IMR-90 (cell line): ENCODE measurements at regions not wholly inside any gene's neighbourhood (a gene's known extent, or its start where the extent isn't known, plus 50 kb on each side); places are given as distances from the start of the nearest gene placed in this dataset.

Experiments
- ATAC-seq: fragments of 200-7000 bp; cut with Tn5 transposase; 2 replicates; pipeline ENCODE4 v1.9.1; 2020; ENCODE audit warnings: low read depth, mild to moderate bottlenecking, moderate library complexity
- BruUV-seq: library from RNA; stranded (reverse); fragments of 400-500 nt; replicated peaks from 2 replicates; lab custom pipeline; 2021; lab: Mats Ljungman, UMichigan
- CTCF ChIA-PET: fragments of 300-600 bp; formaldehyde crosslinking; extraction: SDS; loops from one replicate; lab custom pipeline; 2021; ENCODE audit warnings: antibody characterized with exemption; lab: Yijun Ruan, JAX
- POLR2A ChIA-PET: fragments of 300-600 bp; sonication (Branson Sonifier 250); formaldehyde crosslinking; loops from one replicate; lab custom pipeline; 2022; ENCODE audit warnings: antibody characterized with exemption; ENCODE audit not compliant: unreplicated experiment; lab: Charles Lee
- DNase-seq: peaks from one replicate; pipeline ENCODE4 v3.0.0; 2013
- H2AFZ ChIP-seq: replicated peaks from 2 replicates; pipeline ENCODE3; 2013; ENCODE audit warnings: low read length, mild to moderate bottlenecking; ENCODE audit not compliant: poor library complexity
- H2AK5ac ChIP-seq: 2 replicates; pipeline ENCODE4 v1.6.1; 2013; ENCODE audit warnings: low read depth, low read length, inconsistent platforms
- H2AK9ac ChIP-seq: replicated peaks from 2 replicates; pipeline ENCODE3; 2013; ENCODE audit warnings: mild to moderate bottlenecking, low read depth, low read length, moderate library complexity; ENCODE audit not compliant: poor library complexity
- H2BK120ac ChIP-seq: 2 replicates; pipeline ENCODE4 v1.6.1; 2013; ENCODE audit warnings: low read depth, low read length, inconsistent platforms
- H2BK15ac ChIP-seq: 3 replicates; pipeline ENCODE4 v1.6.1; 2013; ENCODE audit warnings: low read depth, low read length, inconsistent platforms
- H2BK20ac ChIP-seq: 2 replicates; pipeline ENCODE4 v1.6.1; 2013; ENCODE audit warnings: low read depth, mild to moderate bottlenecking, inconsistent platforms, low read length, moderate library complexity
- H2BK5ac ChIP-seq: 2 replicates; pipeline ENCODE4 v1.6.1; 2013; ENCODE audit warnings: mild to moderate bottlenecking, low read depth, low read length, inconsistent platforms; ENCODE audit not compliant: poor library complexity, severe bottlenecking
- H3K14ac ChIP-seq: replicated peaks from 2 replicates; pipeline ENCODE4 v1.6.1; 2013; ENCODE audit warnings: low read depth, low read length, inconsistent platforms
- H3K18ac ChIP-seq: 2 replicates; pipeline ENCODE4 v1.6.1; 2013; ENCODE audit warnings: low read depth, low read length, control low read depth
- H3K23ac ChIP-seq: 2 replicates; pipeline ENCODE4 v1.6.1; 2013; ENCODE audit warnings: low read depth, low read length, inconsistent platforms
- H3K27ac ChIP-seq: 2 replicates; pipeline ENCODE4 v1.5.1; 2013; ENCODE audit warnings: mild to moderate bottlenecking, control low read depth, low read length; ENCODE audit not compliant: insufficient read depth
- H3K27me3 ChIP-seq: 2 replicates; pipeline ENCODE4 v1.6.1; 2013; ENCODE audit warnings: low read length; ENCODE audit not compliant: control insufficient read depth, insufficient read depth
- H3K36me3 ChIP-seq: 2 replicates; pipeline ENCODE4 v1.6.1; 2013; ENCODE audit warnings: low read length, mixed read lengths; ENCODE audit not compliant: control insufficient read depth, insufficient read depth
- H3K4ac ChIP-seq: 2 replicates; pipeline ENCODE4 v1.6.1; 2013; ENCODE audit warnings: low read depth, low read length, inconsistent platforms
- H3K4me1 ChIP-seq: 2 replicates; pipeline ENCODE4 v1.6.1; 2013; ENCODE audit warnings: low read length, mixed read lengths; ENCODE audit not compliant: control insufficient read depth, insufficient read depth
- H3K4me2 ChIP-seq: 2 replicates; pipeline ENCODE4 v1.6.1; 2013; ENCODE audit warnings: low read depth, mild to moderate bottlenecking, control low read depth, low read length, moderate library complexity
- H3K4me3 ChIP-seq: 2 replicates; pipeline ENCODE4 v1.5.1; 2013; ENCODE audit warnings: low read depth, mild to moderate bottlenecking, control low read depth, low read length, moderate library complexity; ENCODE audit not compliant: insufficient read depth
- H3K56ac ChIP-seq: 2 replicates; pipeline ENCODE4 v1.6.1; 2013; ENCODE audit warnings: low read length, inconsistent platforms; ENCODE audit not compliant: insufficient read depth; ENCODE audit errors: extremely low read depth
- H3K79me1 ChIP-seq, 2 experiments: 2 replicates each; pipeline ENCODE4 v1.6.1; 2013; ENCODE audit warnings: low read length in 2 of 2, inconsistent platforms in 1 of 2, low read depth in 1 of 2
- H3K9ac ChIP-seq: 2 replicates; pipeline ENCODE4 v1.6.1; 2013; ENCODE audit warnings: low read depth, low read length, control low read depth
- H3K9me1 ChIP-seq: 2 replicates; pipeline ENCODE4 v1.6.1; 2013; ENCODE audit warnings: low read length, inconsistent platforms; ENCODE audit not compliant: insufficient read depth
- H3K9me3 ChIP-seq: 2 replicates; pipeline ENCODE4 v1.6.1; 2013; ENCODE audit warnings: low read length; ENCODE audit not compliant: control insufficient read depth, insufficient read depth
- H4K20me1 ChIP-seq: 2 replicates; pipeline ENCODE4 v1.6.1; 2013; ENCODE audit warnings: low read length, inconsistent platforms; ENCODE audit not compliant: insufficient read depth
- H4K5ac ChIP-seq: 2 replicates; pipeline ENCODE4 v1.6.1; 2013; ENCODE audit warnings: mild to moderate bottlenecking, low read depth, low read length, control low read depth
- H4K8ac ChIP-seq, 2 experiments: 2 replicates each; pipeline ENCODE4 v1.6.1; 2013; ENCODE audit warnings: low read depth in 2 of 2, low read length in 2 of 2, control low read depth in 1 of 2, inconsistent platforms in 1 of 2
- H4K91ac ChIP-seq: 2 replicates; pipeline ENCODE4 v1.6.1; 2013; ENCODE audit warnings: low read depth, low read length, inconsistent platforms; ENCODE audit not compliant: insufficient read depth
- BHLHE40 ChIP-seq: fragments of 150-350 bp; IDR thresholded peaks from 2 replicates; pipeline ENCODE4 v1.6.1; 2016; ENCODE audit warnings: mild to moderate bottlenecking, low read depth, low read length
- CEBPB ChIP-seq: IDR thresholded peaks from 2 replicates; pipeline ENCODE4 v1.6.1; 2012; ENCODE audit warnings: low read depth, low read length, improper control_type of control experiment
- CHD1 ChIP-seq: IDR thresholded peaks from 2 replicates; pipeline ENCODE4 v1.6.1; 2012; ENCODE audit warnings: low read depth, low read length, improper control_type of control experiment
- CTCF ChIP-seq: conservative IDR thresholded peaks from 2 replicates; pipeline ENCODE4 v1.5.1; 2012; ENCODE audit warnings: mild to moderate bottlenecking, low read depth, low read length, improper control_type of control experiment
- ELK1 ChIP-seq: fragments of 150-350 bp; IDR thresholded peaks from 2 replicates; pipeline ENCODE4 v1.6.1; 2016; ENCODE audit warnings: low read depth, mild to moderate bottlenecking, low read length, moderate library complexity, borderline replicate concordance
- FOS ChIP-seq: fragments of 150-350 bp; IDR thresholded peaks from 2 replicates; pipeline ENCODE4 v1.6.1; 2016; ENCODE audit warnings: low read depth, low read length
- MAFK ChIP-seq: IDR thresholded peaks from 2 replicates; pipeline ENCODE4 v1.6.1; 2012; ENCODE audit warnings: low read depth, low read length, improper control_type of control experiment
- MAZ ChIP-seq: IDR thresholded peaks from 2 replicates; pipeline ENCODE4 v1.6.1; 2012; ENCODE audit warnings: low read depth, mild to moderate bottlenecking, low read length, improper control_type of control experiment, moderate library complexity, borderline replicate concordance
- MXI1 ChIP-seq: IDR thresholded peaks from 2 replicates; pipeline ENCODE4 v1.6.1; 2012; ENCODE audit warnings: low read depth, mild to moderate bottlenecking, low read length, moderate library complexity, borderline replicate concordance
- NFE2L2 ChIP-seq: fragments of 150-350 bp; IDR thresholded peaks from 2 replicates; pipeline ENCODE4 v1.6.1; 2016; ENCODE audit warnings: low read depth, mild to moderate bottlenecking, low read length
- POLR2A ChIP-seq: IDR thresholded peaks from 2 replicates; pipeline ENCODE4 v1.6.1; 2012; ENCODE audit warnings: mild to moderate bottlenecking, low read depth, low read length
- RAD21 ChIP-seq: IDR thresholded peaks from 2 replicates; pipeline ENCODE4 v1.6.1; 2012; ENCODE audit warnings: low read length, improper control_type of control experiment
- RCOR1 ChIP-seq: IDR thresholded peaks from 2 replicates; pipeline ENCODE4 v1.6.1; 2012; ENCODE audit warnings: mild to moderate bottlenecking, low read length, improper control_type of control experiment; ENCODE audit not compliant: insufficient replicate concordance
- RFX5 ChIP-seq: IDR thresholded peaks from 2 replicates; pipeline ENCODE4 v1.8.0; 2012; ENCODE audit warnings: low read depth, mild to moderate bottlenecking, low read length, moderate library complexity
- SMC3 ChIP-seq: fragments of 150-350 bp; IDR thresholded peaks from 2 replicates; pipeline ENCODE4 v1.6.1; 2016; ENCODE audit warnings: low read depth, mild to moderate bottlenecking, antibody characterized with exemption, low read length, moderate library complexity
- USF2 ChIP-seq: fragments of 150-350 bp; IDR thresholded peaks from 2 replicates; pipeline ENCODE4 v1.6.1; 2017; ENCODE audit warnings: mild to moderate bottlenecking, antibody characterized with exemption, low read length, low read depth
- WGBS, 2 experiments: methylation state at CpG; one replicate each; pipeline versions ENCODE4 v1.1.5 to v1.1.7; 2013; ENCODE audit warnings: missing lambda C conversion rate in 2 of 2; ENCODE audit not compliant: insufficient read length in 1 of 2; ENCODE audit errors: extremely low coverage in 2 of 2; 5-methylcytosine and 5-hydroxymethylcytosine counted together
- dilution Hi-C: fragments of 300-500 bp; cut with HindIII; formaldehyde crosslinking; loops from one replicate; pipeline ENCODE4 v1.14.3; 2018; ENCODE audit warnings: low sequenced_read_pairs; ENCODE audit not compliant: unreplicated experiment
- in situ Hi-C: fragments of 300-500 bp; cut with MboI; formaldehyde crosslinking; loops from 3 replicates; pipeline ENCODE4 v1.14.3; 2019; ENCODE audit warnings: low sequenced_read_pairs, inconsistent platforms, mixed read lengths
- intact Hi-C: fragments of 100-400 bp; cut with micrococcal nuclease; formaldehyde crosslinking; loops from 2 replicates; pipeline ENCODE4 v1.10.0; 2022

GRCh38 chr18:29855637-29856036 is 1186.9 kb downstream of the DSC3 start:
- Histone ChIP-seq H4K20me1 (no peaks in the 10 kb centered on the region), H3K18ac (no peak overlapping the region), H2AK9ac (no peak overlapping the region), H3K27me3 (no peaks in the 10 kb centered on the region), H3K9ac (no peak overlapping the region), H2BK20ac (no peak overlapping the region), H3K79me1 (no peaks in the 10 kb centered on the region), H3K4me1 (no peaks in the 10 kb centered on the region), H3K14ac (no peak overlapping the region), H3K9me1 (no peaks in the 10 kb centered on the region), H4K8ac (no peak overlapping the region), H3K9me3 (no peaks in the 10 kb centered on the region), H2BK5ac (no peak overlapping the region), H3K36me3 (no peaks in the 10 kb centered on the region), H2AFZ (no peak overlapping the region), H2BK15ac (no peak overlapping the region), H3K4ac (no peak overlapping the region), H4K91ac (no peak overlapping the region), H3K23ac (no peak overlapping the region), H3K27ac (no peak overlapping the region), H2BK120ac (no peak overlapping the region), H3K4me2 (no peak overlapping the region), H3K4me3 (no peak overlapping the region), H3K56ac (no peak overlapping the region), H4K5ac (no peak overlapping the region), H2AK5ac (no peak overlapping the region)
- ChIA-PET CTCF (no interaction called here), POLR2A (no interaction called here)
- WGBS, 2 experiments = no CpG with 5 or more reads among the region's 1 CpG
- in situ Hi-C loops (no loop called here), dilution Hi-C loops (no loop called here), intact Hi-C loops (no loop called here)
- BruUV-seq = no TSS peak
- DNase-seq (no peak), ATAC-seq (no peak)
- TF ChIP-seq CHD1 = no peak
- TF ChIP-seq SMC3 = no peak
- no peak for TF ChIP-seq RAD21
- no peak for TF ChIP-seq RCOR1
- TF ChIP-seq RFX5 = no peak
- TF ChIP-seq CEBPB = no peak
- TF ChIP-seq NFE2L2 = no peak
- no peak for TF ChIP-seq MAFK
- TF ChIP-seq MXI1 = no peak
- TF ChIP-seq USF2 = no peak
- TF ChIP-seq FOS = no peak
- TF ChIP-seq MAZ = no peak
- TF ChIP-seq ELK1 = no peak
- no peak for TF ChIP-seq CTCF
- no peak for TF ChIP-seq POLR2A
- no peak for TF ChIP-seq BHLHE40
